OCI-LY7 (cell line): ENCODE measurements at regions not wholly inside any gene's neighbourhood (a gene's known extent, or its start where the extent isn't known, plus 50 kb on each side); places are given as distances from the start of the nearest gene placed in this dataset.

ENCODE experiments used
- BruUV-seq: library from RNA; stranded (reverse); fragments of 400-500 nt; replicated peaks from 2 replicates; lab custom pipeline; 2021; lab: Mats Ljungman, UMichigan
- CTCF ChIA-PET: fragments of 300-600 bp; sonication (Branson Sonifier 250); formaldehyde crosslinking; loops from one replicate; lab custom pipeline; 2022; ENCODE audit warnings: antibody characterized with exemption; ENCODE audit not compliant: unreplicated experiment; lab: Charles Lee
- POLR2A ChIA-PET: fragments of 300-600 bp; sonication (Branson Sonifier 250); formaldehyde crosslinking; loops from one replicate; lab custom pipeline; 2022; ENCODE audit warnings: antibody characterized with exemption; lab: Charles Lee
- DNase-seq: peaks from one replicate; pipeline ENCODE4 v3.0.0-alpha.2; 2015; ENCODE audit warnings: low spot score
- H2AFZ ChIP-seq: fragments of 200-600 bp; sonication (generic), shearing (Covaris generic); 2 replicates; pipeline ENCODE4 v1.6.1; 2014; ENCODE audit warnings: mild to moderate bottlenecking, antibody characterized with exemption, low read length, moderate library complexity
- H3K27ac ChIP-seq: fragments of 200-600 bp; sonication (generic); 2 replicates; pipeline ENCODE4 v1.5.1; 2014; ENCODE audit warnings: mixed run types, low read depth, mild to moderate bottlenecking, moderate library complexity, low read length, inconsistent platforms; ENCODE audit not compliant: poor library complexity, severe bottlenecking
- H3K36me3 ChIP-seq: fragments of 200-600 bp; sonication (generic); 2 replicates; pipeline ENCODE4 v1.6.1; 2014; ENCODE audit warnings: mild to moderate bottlenecking, antibody characterized with exemption, low read length, moderate library complexity, mixed read lengths; ENCODE audit not compliant: insufficient read depth
- H3K4me1 ChIP-seq: fragments of 200-600 bp; sonication (generic); 2 replicates; pipeline ENCODE4 v1.5.1; 2014; ENCODE audit warnings: mild to moderate bottlenecking, low read length; ENCODE audit not compliant: insufficient read depth, poor library complexity, severe bottlenecking
- H3K4me2 ChIP-seq: fragments of 200-600 bp; sonication (generic); 2 replicates; pipeline ENCODE4 v1.6.1; 2014; ENCODE audit warnings: mild to moderate bottlenecking, low read length
- H3K4me3 ChIP-seq: fragments of 200-600 bp; sonication (generic); 2 replicates; pipeline ENCODE4 v1.5.1; 2014; ENCODE audit warnings: mild to moderate bottlenecking, low read depth, low read length; ENCODE audit not compliant: poor library complexity, severe bottlenecking
- H3K79me2 ChIP-seq: fragments of 200-600 bp; sonication (generic); 2 replicates; pipeline ENCODE4 v1.6.1; 2016; ENCODE audit warnings: low read depth, mild to moderate bottlenecking, low read length, moderate library complexity, mixed read lengths; ENCODE audit not compliant: insufficient read depth
- H3K9me2 ChIP-seq: fragments of 200-600 bp; sonication (generic); 2 replicates; pipeline ENCODE4 v1.6.1; 2016; ENCODE audit warnings: mild to moderate bottlenecking, low read length, mixed read lengths; ENCODE audit not compliant: insufficient read depth
- H3K9me3 ChIP-seq: fragments of 200-600 bp; sonication (generic); 2 replicates; pipeline ENCODE4 v1.6.1; 2014; ENCODE audit warnings: mild to moderate bottlenecking, mixed run types, low read length, mixed read lengths
- H4K20me1 ChIP-seq: fragments of 200-600 bp; sonication (generic); 2 replicates; pipeline ENCODE4 v1.6.1; 2014; ENCODE audit warnings: mild to moderate bottlenecking, antibody characterized with exemption, low read length, moderate library complexity, mixed read lengths; ENCODE audit not compliant: insufficient read depth
- CTCF ChIP-seq: fragments of 200-600 bp; sonication (generic); conservative IDR thresholded peaks from 2 replicates; pipeline ENCODE4 v1.5.1; 2014; ENCODE audit warnings: mild to moderate bottlenecking, antibody characterized with exemption, low read length, moderate library complexity, mixed read lengths
- EZH2phosphoT487 ChIP-seq: fragments of 200-600 bp; sonication (generic); IDR thresholded peaks from 2 replicates; pipeline ENCODE4 v1.6.1; 2018; ENCODE audit warnings: low read depth, borderline replicate concordance, mild to moderate bottlenecking, mixed run types, antibody characterized with exemption, low read length, moderate library complexity, mixed read lengths
- intact Hi-C: fragments of 100-400 bp; cut with micrococcal nuclease; formaldehyde crosslinking; loops from one replicate; pipeline ENCODE4 v1.10.0; 2022; ENCODE audit not compliant: unreplicated experiment

GRCh38 chr2:6674381-6674780, 191.3 kb downstream of the CMPK2 start:
- H3K9me3 ChIP-seq = no peaks in the 10 kb centered on the region
- no peaks in the 10 kb centered on the region for H4K20me1 ChIP-seq
- POLR2A ChIA-PET = no interaction called here
- TF ChIP-seq CTCF (no peak), EZH2phosphoT487 (no peak)
- no peak overlapping the region for H2AFZ ChIP-seq
- H3K4me3 ChIP-seq = no peak overlapping the region
- H3K4me1 ChIP-seq = no peaks in the 10 kb centered on the region
- H3K79me2 ChIP-seq = no peaks in the 10 kb centered on the region
- DNase-seq = no peak
- no peak overlapping the region for H3K27ac ChIP-seq
- CTCF ChIA-PET = no interaction called here
- BruUV-seq = no TSS peak
- H3K4me2 ChIP-seq = no peak overlapping the region
- no peaks in the 10 kb centered on the region for H3K36me3 ChIP-seq
- intact Hi-C loops = no loop called here
- H3K9me2 ChIP-seq = no peaks in the 10 kb centered on the region

- Histone ChIP-seq H3K27ac (no peak overlapping the region), H4K20me1 (no peaks in the 10 kb centered on the region), H3K4me3 (no peak overlapping the region), H3K9me3 (no peaks in the 10 kb centered on the region), H3K79me2 (no peaks in the 10 kb centered on the region), H3K4me1 (no peaks in the 10 kb centered on the region), H3K4me2 (no peak overlapping the region), H3K9me2 (no peaks in the 10 kb centered on the region), H3K36me3 (no peaks in the 10 kb centered on the region), H2AFZ (no peak overlapping the region)
- ChIA-PET POLR2A (interaction anchor here (0.6 kb wide), 1 partner anchor 15 kb away, joined by 3 read pairs; no protein-coding TSS in a partner anchor), CTCF (no interaction called here)
- no peak for TF ChIP-seq EZH2phosphoT487
- no peak for TF ChIP-seq CTCF
- no peak for DNase-seq
- intact Hi-C loops = no loop called here
- BruUV-seq = no TSS peak
Observed at GRCh38 chr2:6675791-6676190, 189.9 kb downstream of the CMPK2 start.

- Histone ChIP-seq H3K27ac (no peak overlapping the region), H3K4me2 (no peak overlapping the region), H3K9me2 (no peaks in the 10 kb centered on the region), H3K9me3 (no peaks in the 10 kb centered on the region), H3K79me2 (no peaks in the 10 kb centered on the region), H3K4me1 (no peaks in the 10 kb centered on the region), H3K4me3 (no peak overlapping the region), H2AFZ (no peak overlapping the region), H4K20me1 (no peaks in the 10 kb centered on the region), H3K36me3 (no peaks in the 10 kb centered on the region)
- ChIA-PET POLR2A (interaction anchor here (0.6 kb wide), 1 partner anchor 15 kb away, joined by 3 read pairs; no protein-coding TSS in a partner anchor), CTCF (no interaction called here)
- no TSS peak for BruUV-seq
- intact Hi-C loops = no loop called here
- DNase-seq = no peak
- TF ChIP-seq CTCF (no peak), EZH2phosphoT487 (no peak)
Observed at GRCh38 chr2:6676241-6676640, 189.5 kb downstream of the CMPK2 start.
